ENCODE measurements at regions not wholly inside any gene's neighbourhood (a gene's known extent, or its start where the extent isn't known, plus 50 kb on each side); places are given as distances from the start of the nearest gene placed in this dataset.
"Not testable (repeated sequence)": the region's sequence is repeated elsewhere in the genome, so short reads cannot be mapped to it uniquely, and the experiment has no call there.

GRCh38 chr10:3969876-3970666, 185.1 kb upstream of the KLF6 start:
- no peak for DNase-seq

- no peak for DNase-seq
Observed at GRCh38 chr10:3968727-3969126, 183.7 kb upstream of the KLF6 start.

- no peak for DNase-seq
Observed at GRCh38 chr10:3964516-3964915, 179.5 kb upstream of the KLF6 start.

GRCh38 chr10:3963191-3963673, 178.2 kb upstream of the KLF6 start:
- DNase-seq = no peak

GRCh38 chr10:3961082-3961481, 176.1 kb upstream of the KLF6 start:
- no peak for DNase-seq

- DNase-seq = no peak
Observed at GRCh38 chr10:3960496-3960895, 175.5 kb upstream of the KLF6 start.

- no peak for DNase-seq
Observed at GRCh38 chr10:3959370-3960325, 174.6 kb upstream of the KLF6 start.

- DNase-seq = no peak
Observed at GRCh38 chr10:3958472-3958996, 173.5 kb upstream of the KLF6 start.

GRCh38 chr10:3955955-3956617, 171.1 kb upstream of the KLF6 start:
- no peak for DNase-seq

GRCh38 chr10:3955493-3955892, 170.5 kb upstream of the KLF6 start:
- DNase-seq = no peak

GRCh38 chr10:3954615-3955014, 169.6 kb upstream of the KLF6 start:
- no peak for DNase-seq

- not testable (repeated sequence) for DNase-seq
Observed at GRCh38 chr10:3954007-3954406, 169.0 kb upstream of the KLF6 start.

GRCh38 chr10:3951993-3952392, 167.0 kb upstream of the KLF6 start:
- no peak for DNase-seq

GRCh38 chr10:3950676-3951275, 165.8 kb upstream of the KLF6 start:
- DNase-seq = no peak

GRCh38 chr10:3949711-3950110, 164.7 kb upstream of the KLF6 start:
- DNase-seq = no peak

GRCh38 chr10:3948843-3949242, 163.8 kb upstream of the KLF6 start:
- DNase-seq = peak; percentile 62 to 70

- no peak for DNase-seq
Observed at GRCh38 chr10:3946234-3947229, 161.5 kb upstream of the KLF6 start.

- DNase-seq = no peak
Observed at GRCh38 chr10:3945026-3945425, 160.0 kb upstream of the KLF6 start.

GRCh38 chr10:3944591-3944990, 159.6 kb upstream of the KLF6 start:
- DNase-seq = no peak

GRCh38 chr10:3943695-3944257, 158.8 kb upstream of the KLF6 start:
- DNase-seq = no peak
